ENCODE measurements at regions not wholly inside any gene's neighbourhood (a gene's known extent, or its start where the extent isn't known, plus 50 kb on each side); places are given as distances from the start of the nearest gene placed in this dataset.

- no peak for DNase-seq
Measured at GRCh38 chr11:27187848-27188621, 147.4 kb downstream of the BBOX1 start.

GRCh38 chr11:27187075-27187847 lies 146.6 kb downstream of the BBOX1 start:
- no peak for DNase-seq

GRCh38 chr11:27186580-27186979 lies 146.0 kb downstream of the BBOX1 start:
- DNase-seq, result no peak

- DNase-seq, result no peak
Measured at GRCh38 chr11:27184458-27185312, 144.1 kb downstream of the BBOX1 start.

GRCh38 chr11:27183672-27184457 lies 143.2 kb downstream of the BBOX1 start:
- DNase-seq, result peak; percentile 6

GRCh38 chr11:27179334-27179733 lies 138.7 kb downstream of the BBOX1 start:
- DNase-seq, result no peak

- DNase-seq, result no peak
Measured at GRCh38 chr11:27178859-27179258, 138.2 kb downstream of the BBOX1 start.

All from activated gamma-delta T cell treated with Interleukin-2 at 50 U/mL for 16 hours (primary cell).